ENCODE measurements at regions not wholly inside any gene's neighbourhood (a gene's known extent, or its start where the extent isn't known, plus 50 kb on each side); places are given as distances from the start of the nearest gene placed in this dataset.
"Not testable (repeated sequence)": the region's sequence is repeated elsewhere in the genome, so short reads cannot be mapped to it uniquely, and the experiment has no call there.

GRCh38 chr9:111276431-111277128 lies 53.4 kb downstream of the OR2K2 start:
- no peak for DNase-seq (ENCODE audit: low spot score)

GRCh38 chr9:111274737-111275136 lies 55.3 kb downstream of the OR2K2 start:
- no peak for DNase-seq (ENCODE audit: low spot score)

GRCh38 chr9:111272581-111272980 lies 57.4 kb downstream of the OR2K2 start:
- DNase-seq (ENCODE audit: low spot score) = no peak

GRCh38 chr9:111271481-111272080 lies 58.4 kb downstream of the OR2K2 start:
- DNase-seq (ENCODE audit: low spot score) = no peak

- DNase-seq (ENCODE audit: low spot score) = no peak
These were observed 59.0 kb downstream of the OR2K2 start for GRCh38 chr9:111271047-111271446.

- not testable (repeated sequence) for DNase-seq (ENCODE audit: low spot score)
These were observed 64.0 kb downstream of the OR2K2 start for GRCh38 chr9:111266024-111266423.

- DNase-seq (ENCODE audit: low spot score) = no peak
These were observed 66.9 kb downstream of the OR2K2 start for GRCh38 chr9:111263116-111263515.

- no peak for DNase-seq (ENCODE audit: low spot score)
These were observed 71.2 kb downstream of the OR2K2 start for GRCh38 chr9:111258875-111259271.

GRCh38 chr9:111258209-111258874 lies 71.7 kb downstream of the OR2K2 start:
- DNase-seq (ENCODE audit: low spot score) = no peak

- DNase-seq (ENCODE audit: low spot score) = no peak
These were observed 76.1 kb downstream of the OR2K2 start for GRCh38 chr9:111253742-111254437.

- DNase-seq (ENCODE audit: low spot score) = peak; percentile 24
These were observed 78.9 kb downstream of the OR2K2 start for GRCh38 chr9:111250875-111251842.

- DNase-seq (ENCODE audit: low spot score) = no peak
These were observed 92.6 kb downstream of the OR2K2 start for GRCh38 chr9:111237447-111237846.

GRCh38 chr9:111236332-111236731 lies 93.7 kb downstream of the OR2K2 start:
- DNase-seq (ENCODE audit: low spot score) = no peak

GRCh38 chr9:111233963-111234362 lies 96.1 kb downstream of the OR2K2 start:
- DNase-seq (ENCODE audit: low spot score) = no peak

GRCh38 chr9:111232997-111233790 lies 96.8 kb downstream of the OR2K2 start:
- peak; percentile 21 for DNase-seq (ENCODE audit: low spot score)

GRCh38 chr9:111231801-111232580 lies 98.0 kb downstream of the OR2K2 start:
- DNase-seq (ENCODE audit: low spot score) = no peak

- no peak for DNase-seq (ENCODE audit: low spot score)
These were observed 107.3 kb downstream of the OR2K2 start for GRCh38 chr9:111222757-111223156.

- DNase-seq (ENCODE audit: low spot score) = no peak
These were observed 117.2 kb downstream of the OR2K2 start for GRCh38 chr9:111212874-111213273.

GRCh38 chr9:111198936-111199335 lies 131.1 kb downstream of the OR2K2 start:
- DNase-seq (ENCODE audit: low spot score) = no peak

- DNase-seq (ENCODE audit: low spot score) = no peak
These were observed 132.8 kb downstream of the OR2K2 start for GRCh38 chr9:111197256-111197655.

Measured in iPS-NIHi11 (cell line).